K562 (cell line): ENCODE measurements at regions not wholly inside any gene's neighbourhood (a gene's known extent, or its start where the extent isn't known, plus 50 kb on each side); places are given as distances from the start of the nearest gene placed in this dataset.

ENCODE experiments used
- EP300 ChIP-seq: IDR thresholded peaks from 2 replicates; pipeline ENCODE4 v1.6.1; 2012; ENCODE audit warnings: low read length, improper control_type of control experiment
- NRF1 ChIP-seq, 2 experiments: fragments of 450-650 bp; IDR thresholded peaks in 1 of 2; conservative IDR thresholded peaks in 1 of 2; 2 replicates each; pipeline ENCODE4 v1.6.1; 2014; ENCODE audit warnings: mild to moderate bottlenecking in 2 of 2
- POLR2AphosphoS5 ChIP-seq: IDR thresholded peaks from 2 replicates; pipeline ENCODE4 v1.6.1; 2011; ENCODE audit warnings: mild to moderate bottlenecking, low read depth, low read length, moderate library complexity; ENCODE audit not compliant: control insufficient read depth, insufficient read depth
- SRF ChIP-seq, 2 experiments: fragments of 250-450, 450-650 bp in 1 of 2; sonication (Bioruptor Pico) in 1 of 2; sonication (generic) in 1 of 2; formaldehyde crosslinking; IDR thresholded peaks; 2 replicates each; pipeline versions ENCODE4 v1.5.0 to v1.5.1; 2020 to 2022; ENCODE audit warnings: mild to moderate bottlenecking in 1 of 2, missing genetic modification reagents in 1 of 2
- YY1 ChIP-seq, 3 experiments: IDR thresholded peaks; 2 replicates each; pipeline ENCODE4 v1.6.1; 2011; ENCODE audit warnings: low read length in 2 of 3, mild to moderate bottlenecking in 2 of 3, moderate library complexity in 2 of 3, borderline replicate concordance in 1 of 3, control low read depth in 1 of 3, low read depth in 1 of 3; ENCODE audit not compliant: insufficient read depth in 3 of 3, insufficient replicate concordance in 2 of 3, control insufficient read depth in 1 of 3, insufficient read length in 1 of 3; ENCODE audit errors: extremely low read depth in 1 of 3
- TF ChIP-seq, protein P1 (sequence below), 3 experiments: IDR thresholded peaks in 2 of 3; conservative IDR thresholded peaks in 1 of 3; 2 replicates each; pipeline ENCODE4 v1.5.1; 2011 to 2012; ENCODE audit warnings: low read length in 3 of 3, mild to moderate bottlenecking in 3 of 3, control low read depth in 2 of 3, improper control_type of control experiment in 1 of 3, inconsistent platforms in 1 of 3, low read depth in 1 of 3, mixed read lengths in 1 of 3, moderate library complexity in 1 of 3; ENCODE audit not compliant: insufficient read depth in 2 of 3

DNA sequence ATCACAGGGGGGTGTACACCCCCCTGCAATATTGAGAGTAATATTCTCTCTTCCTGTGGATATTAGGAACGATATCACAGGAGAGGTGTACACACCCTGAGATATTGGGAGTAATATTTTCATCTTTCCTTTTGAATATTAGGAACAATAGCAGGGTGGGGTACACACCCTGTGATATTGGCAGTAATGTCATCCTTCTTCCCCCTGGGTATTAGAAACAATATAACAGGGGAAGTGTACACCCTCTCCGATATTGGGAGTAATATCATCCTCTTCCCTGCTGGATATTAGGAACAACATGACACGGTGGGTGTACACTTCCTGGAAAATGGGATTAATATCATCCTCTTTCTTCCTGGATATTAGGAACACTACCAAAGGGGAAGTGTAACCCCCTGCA is 57.8 kb upstream of the CEACAM21 start:
- TF ChIP-seq, protein P1, sequence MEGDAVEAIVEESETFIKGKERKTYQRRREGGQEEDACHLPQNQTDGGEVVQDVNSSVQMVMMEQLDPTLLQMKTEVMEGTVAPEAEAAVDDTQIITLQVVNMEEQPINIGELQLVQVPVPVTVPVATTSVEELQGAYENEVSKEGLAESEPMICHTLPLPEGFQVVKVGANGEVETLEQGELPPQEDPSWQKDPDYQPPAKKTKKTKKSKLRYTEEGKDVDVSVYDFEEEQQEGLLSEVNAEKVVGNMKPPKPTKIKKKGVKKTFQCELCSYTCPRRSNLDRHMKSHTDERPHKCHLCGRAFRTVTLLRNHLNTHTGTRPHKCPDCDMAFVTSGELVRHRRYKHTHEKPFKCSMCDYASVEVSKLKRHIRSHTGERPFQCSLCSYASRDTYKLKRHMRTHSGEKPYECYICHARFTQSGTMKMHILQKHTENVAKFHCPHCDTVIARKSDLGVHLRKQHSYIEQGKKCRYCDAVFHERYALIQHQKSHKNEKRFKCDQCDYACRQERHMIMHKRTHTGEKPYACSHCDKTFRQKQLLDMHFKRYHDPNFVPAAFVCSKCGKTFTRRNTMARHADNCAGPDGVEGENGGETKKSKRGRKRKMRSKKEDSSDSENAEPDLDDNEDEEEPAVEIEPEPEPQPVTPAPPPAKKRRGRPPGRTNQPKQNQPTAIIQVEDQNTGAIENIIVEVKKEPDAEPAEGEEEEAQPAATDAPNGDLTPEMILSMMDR (IDR thresholded peaks at IDR 0.05 in 2 of 3, conservative IDR thresholded peaks at IDR 0.05 in 1 of 3; ENCODE audit: insufficient read depth in 2 of 3, low read depth in 1 of 3, low read length in 3 of 3), result no peak
- TF ChIP-seq EP300 (no peak), NRF1 (conservative IDR thresholded peaks at IDR 0.05 in 1 of 2, IDR thresholded peaks at IDR 0.05 in 1 of 2) (no peak), SRF (CRISPR knock-in tag; IDR thresholded peaks at IDR 0.05) (no peak), YY1 (IDR thresholded peaks at IDR 0.05; ENCODE audit: borderline replicate concordance in 1 of 3, control insufficient read depth in 1 of 3, extremely low read depth in 1 of 3, insufficient read depth in 3 of 3, insufficient read length in 1 of 3, insufficient replicate concordance in 2 of 3, low read depth in 1 of 3, low read length in 2 of 3) (no peak), POLR2AphosphoS5 (no peak)
